ENCODE measurements at regions not wholly inside any gene's neighbourhood (a gene's known extent, or its start where the extent isn't known, plus 50 kb on each side); places are given as distances from the start of the nearest gene placed in this dataset.

DNA sequence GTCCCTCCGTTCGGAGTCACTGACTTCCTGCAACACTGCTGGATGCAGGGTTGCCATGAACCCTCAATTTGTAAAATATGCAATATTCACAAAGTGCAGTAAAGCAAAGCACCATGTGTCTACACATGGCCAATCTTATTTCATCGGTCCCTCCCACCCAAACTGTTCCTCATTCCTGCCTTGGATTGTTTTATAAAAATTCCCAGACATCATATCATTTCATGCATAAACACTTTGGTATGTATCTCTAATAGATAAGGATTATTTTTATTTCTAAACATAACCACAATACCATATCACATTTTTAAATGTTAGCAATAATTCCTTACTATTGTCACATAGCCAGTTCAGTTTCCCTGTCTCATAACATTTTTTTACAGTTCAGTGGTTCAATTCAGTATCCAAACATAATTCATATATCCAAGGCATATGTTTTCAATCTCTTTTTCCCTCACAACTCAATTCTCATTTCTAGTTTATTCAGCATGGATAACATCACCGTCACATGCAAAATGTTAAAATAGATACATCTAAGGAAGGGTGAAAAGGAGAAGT, 82.0 kb upstream of the PCAT7 start:
- Mint-ChIP-seq H3K36me3 (peaks cover 16% of the 10 kb centered on the region), H3K4me1 (no peaks in the 10 kb centered on the region), H3K9me3 (peaks cover 56% of the 10 kb centered on the region), H3K27ac (no peak overlapping the region), H3K27me3 (ENCODE audit: low read depth) (no peaks in the 10 kb centered on the region), H3K4me3 (no peak overlapping the region)
- no peak for DNase-seq (ENCODE audit: low spot score in 2 of 2, unreplicated experiment in 2 of 2)
- TF ChIP-seq, protein P1, sequence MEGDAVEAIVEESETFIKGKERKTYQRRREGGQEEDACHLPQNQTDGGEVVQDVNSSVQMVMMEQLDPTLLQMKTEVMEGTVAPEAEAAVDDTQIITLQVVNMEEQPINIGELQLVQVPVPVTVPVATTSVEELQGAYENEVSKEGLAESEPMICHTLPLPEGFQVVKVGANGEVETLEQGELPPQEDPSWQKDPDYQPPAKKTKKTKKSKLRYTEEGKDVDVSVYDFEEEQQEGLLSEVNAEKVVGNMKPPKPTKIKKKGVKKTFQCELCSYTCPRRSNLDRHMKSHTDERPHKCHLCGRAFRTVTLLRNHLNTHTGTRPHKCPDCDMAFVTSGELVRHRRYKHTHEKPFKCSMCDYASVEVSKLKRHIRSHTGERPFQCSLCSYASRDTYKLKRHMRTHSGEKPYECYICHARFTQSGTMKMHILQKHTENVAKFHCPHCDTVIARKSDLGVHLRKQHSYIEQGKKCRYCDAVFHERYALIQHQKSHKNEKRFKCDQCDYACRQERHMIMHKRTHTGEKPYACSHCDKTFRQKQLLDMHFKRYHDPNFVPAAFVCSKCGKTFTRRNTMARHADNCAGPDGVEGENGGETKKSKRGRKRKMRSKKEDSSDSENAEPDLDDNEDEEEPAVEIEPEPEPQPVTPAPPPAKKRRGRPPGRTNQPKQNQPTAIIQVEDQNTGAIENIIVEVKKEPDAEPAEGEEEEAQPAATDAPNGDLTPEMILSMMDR (IDR thresholded peaks at IDR 0.05; ENCODE audit: unreplicated experiment): no peak

DNA sequence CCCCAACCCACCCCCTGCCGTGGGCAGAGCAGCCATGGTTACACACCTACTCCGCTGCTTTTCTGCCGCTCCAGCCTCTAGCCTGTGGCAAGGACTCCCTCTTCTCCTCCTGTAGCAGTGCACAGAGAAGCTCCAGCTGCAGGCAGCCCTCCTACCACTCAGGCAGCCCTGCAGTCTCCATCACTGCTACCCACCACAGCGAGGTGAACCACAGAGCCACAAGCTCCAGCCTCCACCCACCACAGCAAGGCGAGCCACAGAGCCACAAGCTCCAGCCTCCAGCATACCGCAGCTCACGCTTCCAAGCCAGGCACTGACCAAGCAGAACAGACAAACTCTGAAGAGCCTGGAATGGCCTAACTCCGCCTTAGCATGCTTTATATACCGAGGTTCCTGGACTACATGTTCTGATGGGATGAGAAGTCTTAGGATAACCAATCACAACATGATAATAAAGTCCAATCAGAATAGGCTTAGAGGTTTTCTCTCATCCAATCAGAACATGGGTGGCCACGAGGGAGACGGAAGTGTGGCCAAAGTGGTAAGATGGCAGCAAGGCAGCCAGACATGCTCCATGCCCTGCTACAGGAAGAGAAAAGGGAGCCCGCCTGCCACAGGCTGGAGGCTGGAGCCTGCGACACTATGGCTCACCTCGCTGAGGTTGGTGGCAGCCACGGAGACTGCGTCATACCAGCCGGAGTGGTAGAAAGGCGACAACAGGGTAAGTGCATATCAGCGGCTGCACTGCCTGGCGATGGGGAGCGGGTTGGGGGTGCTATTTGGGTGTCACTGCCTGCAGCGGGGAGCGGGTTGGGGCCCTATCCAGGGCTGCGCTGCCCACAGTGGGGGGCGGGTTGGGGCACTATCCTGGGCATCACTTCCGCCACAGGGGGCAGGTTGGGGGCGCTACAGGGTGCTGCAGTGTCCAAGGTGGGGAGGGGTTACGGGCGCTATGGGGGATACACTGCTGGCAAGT, 75.8 kb upstream of the PCAT7 start:
- H3K27me3 Mint-ChIP-seq (ENCODE audit: low read depth): no peaks in the 10 kb centered on the region
- TF ChIP-seq, protein P1 (IDR thresholded peaks at IDR 0.05; ENCODE audit: unreplicated experiment): no peak
- H3K27ac Mint-ChIP-seq: no peak overlapping the region
- H3K4me1 Mint-ChIP-seq: no peaks in the 10 kb centered on the region
- peaks cover 31% of the 10 kb centered on the region for H3K9me3 Mint-ChIP-seq
- DNase-seq (ENCODE audit: low spot score in 2 of 2, unreplicated experiment in 2 of 2): no peak
- H3K36me3 Mint-ChIP-seq: no peaks in the 10 kb centered on the region
- H3K4me3 Mint-ChIP-seq: no peak overlapping the region

DNA sequence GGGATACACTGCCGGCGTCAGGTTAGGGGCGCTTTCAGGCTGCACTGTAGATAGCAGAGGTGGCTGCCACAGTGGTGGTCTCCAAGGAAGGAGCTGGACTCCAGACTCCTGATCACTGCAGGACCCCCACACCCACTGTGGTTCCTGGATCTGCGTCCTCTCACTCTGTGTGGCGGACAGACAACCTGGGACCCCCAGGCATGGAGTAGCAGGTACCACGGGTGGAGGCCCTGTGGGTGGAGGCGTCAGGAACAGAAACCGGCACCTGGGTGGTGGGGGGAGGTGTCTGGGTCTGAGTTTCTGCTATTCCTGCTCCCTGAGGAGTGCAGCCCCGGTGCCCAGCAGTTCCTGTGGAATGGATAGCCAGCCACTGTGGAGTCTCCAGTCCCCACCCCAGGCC, 75.1 kb upstream of the PCAT7 start:
- DNase-seq (ENCODE audit: low spot score in 2 of 2, unreplicated experiment in 2 of 2): no peak
- Mint-ChIP-seq H3K27ac (no peak overlapping the region), H3K4me3 (no peak overlapping the region), H3K36me3 (peaks cover under 1% of the 10 kb centered on the region), H3K4me1 (no peaks in the 10 kb centered on the region), H3K9me3 (peaks cover 27% of the 10 kb centered on the region), H3K27me3 (ENCODE audit: low read depth) (no peaks in the 10 kb centered on the region)
- TF ChIP-seq, protein P1 (IDR thresholded peaks at IDR 0.05; ENCODE audit: unreplicated experiment): no peak

DNA sequence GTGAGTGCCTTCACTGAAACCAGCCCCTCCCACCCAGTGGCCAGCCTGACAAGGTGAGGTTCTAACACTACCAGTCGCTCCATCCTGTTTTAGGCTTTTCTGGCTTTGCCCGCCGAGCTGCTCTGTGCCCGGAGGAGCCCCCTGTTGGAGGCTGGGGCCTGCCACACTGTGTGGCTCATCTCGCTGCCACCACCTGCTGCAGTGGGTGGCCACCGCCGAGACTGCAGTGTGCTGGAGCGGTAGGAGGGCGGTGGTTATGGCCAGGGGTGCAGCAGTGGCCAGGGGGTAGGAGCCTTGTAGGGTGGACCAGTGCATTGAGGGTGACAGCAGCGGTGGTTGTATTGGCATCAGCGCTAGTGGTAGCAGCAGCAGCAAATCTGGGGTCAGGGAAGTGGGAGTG, 74.7 kb upstream of the PCAT7 start:
- Mint-ChIP-seq H3K27ac (no peak overlapping the region), H3K9me3 (peaks cover 24% of the 10 kb centered on the region), H3K27me3 (ENCODE audit: low read depth) (no peaks in the 10 kb centered on the region), H3K4me3 (no peak overlapping the region), H3K36me3 (peaks cover 2% of the 10 kb centered on the region), H3K4me1 (no peaks in the 10 kb centered on the region)
- DNase-seq (ENCODE audit: low spot score in 2 of 2, unreplicated experiment in 2 of 2): no peak
- TF ChIP-seq, protein P1 (IDR thresholded peaks at IDR 0.05; ENCODE audit: unreplicated experiment): no peak

DNA sequence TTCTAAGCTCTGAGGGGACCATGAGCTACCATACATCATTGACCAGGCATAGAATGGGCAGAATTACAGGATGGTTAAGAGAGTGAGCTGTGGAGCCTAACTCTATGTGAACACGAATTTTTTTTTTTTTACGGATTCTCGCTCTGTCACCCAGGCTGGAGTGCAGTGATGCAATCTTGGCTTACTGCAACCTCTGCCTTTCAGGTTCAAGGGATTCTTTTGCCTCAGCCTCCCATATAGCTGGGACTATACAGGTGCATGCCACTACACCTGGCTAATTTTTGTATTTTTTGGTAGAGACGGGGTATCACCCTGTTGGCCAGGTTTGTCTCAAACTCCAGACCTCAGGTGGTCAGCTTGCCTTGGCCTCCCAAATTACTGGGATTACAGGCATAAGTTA, 72.8 kb upstream of the PCAT7 start:
- no peaks in the 10 kb centered on the region for H3K27me3 Mint-ChIP-seq (ENCODE audit: low read depth)
- peaks cover 2% of the 10 kb centered on the region for H3K36me3 Mint-ChIP-seq
- no peak overlapping the region for H3K27ac Mint-ChIP-seq
- TF ChIP-seq, protein P1 (IDR thresholded peaks at IDR 0.05; ENCODE audit: unreplicated experiment): no peak
- H3K4me3 Mint-ChIP-seq: no peak overlapping the region
- no peak for DNase-seq (ENCODE audit: low spot score in 2 of 2, unreplicated experiment in 2 of 2)
- no peaks in the 10 kb centered on the region for H3K4me1 Mint-ChIP-seq
- H3K9me3 Mint-ChIP-seq: peaks cover 13% of the 10 kb centered on the region
